Thymus (tissue), 11 donors: ENCODE measurements at regions not wholly inside any gene's neighbourhood (a gene's known extent, or its start where the extent isn't known, plus 50 kb on each side); places are given as distances from the start of the nearest gene placed in this dataset.

Source experiments
- DNase-seq, 9 donors: peaks; one replicate each; pipeline ENCODE4 v3.0.0-alpha.2; 2013; ENCODE audit warnings: low spot score in 9 of 9, low read depth in 6 of 9, missing footprints in 1 of 9
- H3K27ac ChIP-seq, 2 donors: one replicate each; pipeline ENCODE4 v1.5.1; 2013; ENCODE audit warnings: control low read depth in 1 of 2, low read depth in 1 of 2, low read length in 1 of 2, mild to moderate bottlenecking in 1 of 2, moderate library complexity in 1 of 2
- H3K27me3 ChIP-seq, 2 donors: one replicate each; pipeline ENCODE4 v1.5.1; 2013; ENCODE audit warnings: low read length in 1 of 2; ENCODE audit not compliant: control insufficient read depth in 2 of 2, insufficient read depth in 1 of 2
- H3K36me3 ChIP-seq, 2 donors: one replicate each; pipeline ENCODE4 v1.5.1; 2013; ENCODE audit warnings: low read length in 1 of 2, mild to moderate bottlenecking in 1 of 2, moderate library complexity in 1 of 2; ENCODE audit not compliant: control insufficient read depth in 2 of 2, insufficient read depth in 2 of 2
- H3K4me1 ChIP-seq, 2 donors: one replicate each; pipeline ENCODE4 v1.5.1; 2013; ENCODE audit warnings: low read length in 2 of 2; ENCODE audit not compliant: control insufficient read depth in 2 of 2, insufficient read depth in 2 of 2
- H3K4me3 ChIP-seq, 2 donors: one replicate each; pipeline ENCODE4 v1.5.1; 2013; ENCODE audit warnings: low read length in 2 of 2, control low read depth in 1 of 2, mild to moderate bottlenecking in 1 of 2
- H3K9me3 ChIP-seq, 2 donors: one replicate each; pipeline ENCODE4 v1.5.1; 2013; ENCODE audit warnings: low read length in 1 of 2, mild to moderate bottlenecking in 1 of 2; ENCODE audit not compliant: control insufficient read depth in 2 of 2, insufficient read depth in 1 of 2
- WGBS: extraction: QIAGEN DNeasy Blood & Tissue Kit; methylation state at CpG from one replicate; pipeline ENCODE4 v1.1.7; 2013; 5-methylcytosine and 5-hydroxymethylcytosine counted together
- donor health status: healthy.

- no peak for DNase-seq
- Histone ChIP-seq H3K36me3 (no peaks in the 10 kb centered on the region), H3K4me1 (no peaks in the 10 kb centered on the region), H3K27me3 (no peaks in the 10 kb centered on the region), H3K4me3 (no peak overlapping the region), H3K27ac (no peak overlapping the region), H3K9me3 (no peaks in the 10 kb centered on the region)
- 96% methylated on average over 11 of the region's 11 CpGs for WGBS
These were observed 118.5 kb upstream of the NGF start for GRCh38 chr1:115456441-115456961.

- Histone ChIP-seq H3K36me3 (no peaks in the 10 kb centered on the region), H3K9me3 (no peaks in the 10 kb centered on the region), H3K27ac (no peak overlapping the region), H3K27me3 (no peaks in the 10 kb centered on the region), H3K4me1 (no peaks in the 10 kb centered on the region), H3K4me3 (no peak overlapping the region)
- 95% methylated on average over 13 of the region's 13 CpGs for WGBS
- no peak for DNase-seq
These were observed 116.9 kb upstream of the NGF start for GRCh38 chr1:115454837-115455511.

GRCh38 chr1:115453666-115454065, 115.6 kb upstream of the NGF start:
- Histone ChIP-seq H3K27me3 (no peaks in the 10 kb centered on the region), H3K9me3 (no peaks in the 10 kb centered on the region), H3K4me3 (no peak overlapping the region), H3K4me1 (no peaks in the 10 kb centered on the region), H3K27ac (no peak overlapping the region), H3K36me3 (no peaks in the 10 kb centered on the region)
- no peak for DNase-seq
- 99% methylated on average over 2 of the region's 2 CpGs for WGBS

GRCh38 chr1:115452600-115453329, 114.7 kb upstream of the NGF start:
- H3K9me3 ChIP-seq = no peaks in the 10 kb centered on the region
- H3K4me3 ChIP-seq = no peak overlapping the region
- no peaks in the 10 kb centered on the region for H3K36me3 ChIP-seq
- H3K4me1 ChIP-seq = no peaks in the 10 kb centered on the region
- no peaks in the 10 kb centered on the region for H3K27me3 ChIP-seq
- no peak for DNase-seq
- 97% methylated on average over 6 of the region's 6 CpGs for WGBS
- no peak overlapping the region for H3K27ac ChIP-seq

- DNase-seq = no peak
- Histone ChIP-seq H3K4me3 (no peak overlapping the region), H3K4me1 (no peaks in the 10 kb centered on the region), H3K27ac (no peak overlapping the region), H3K36me3 (no peaks in the 10 kb centered on the region), H3K27me3 (no peaks in the 10 kb centered on the region), H3K9me3 (no peaks in the 10 kb centered on the region)
- 92% methylated on average over 6 of the region's 6 CpGs for WGBS
These were observed 112.5 kb upstream of the NGF start for GRCh38 chr1:115450501-115451040.

GRCh38 chr1:115448282-115449044, 110.4 kb upstream of the NGF start:
- Histone ChIP-seq H3K9me3 (no peaks in the 10 kb centered on the region), H3K27ac (no peak overlapping the region), H3K27me3 (no peaks in the 10 kb centered on the region), H3K4me3 (no peak overlapping the region), H3K4me1 (no peaks in the 10 kb centered on the region), H3K36me3 (no peaks in the 10 kb centered on the region)
- no peak for DNase-seq
- WGBS = 98% methylated on average over 5 of the region's 5 CpGs

GRCh38 chr1:115447672-115448071, 109.6 kb upstream of the NGF start:
- Histone ChIP-seq H3K4me1 (no peaks in the 10 kb centered on the region), H3K27me3 (no peaks in the 10 kb centered on the region), H3K9me3 (no peaks in the 10 kb centered on the region), H3K4me3 (no peak overlapping the region), H3K27ac (no peak overlapping the region), H3K36me3 (no peaks in the 10 kb centered on the region)
- WGBS = 91% methylated on average over 3 of the region's 3 CpGs
- DNase-seq = no peak

- Histone ChIP-seq H3K9me3 (no peaks in the 10 kb centered on the region), H3K4me3 (no peak overlapping the region), H3K36me3 (no peaks in the 10 kb centered on the region), H3K4me1 (no peaks in the 10 kb centered on the region), H3K27ac (no peak overlapping the region), H3K27me3 (no peaks in the 10 kb centered on the region)
- no peak for DNase-seq
These were observed 107.0 kb upstream of the NGF start for GRCh38 chr1:115445090-115445489.

- no peak overlapping the region for H3K27ac ChIP-seq
- WGBS = over 99% methylated on average over 2 of the region's 2 CpGs
- no peaks in the 10 kb centered on the region for H3K9me3 ChIP-seq
- H3K27me3 ChIP-seq = no peaks in the 10 kb centered on the region
- no peaks in the 10 kb centered on the region for H3K4me1 ChIP-seq
- DNase-seq = no peak
- no peaks in the 10 kb centered on the region for H3K36me3 ChIP-seq
- no peak overlapping the region for H3K4me3 ChIP-seq
These were observed 102.7 kb upstream of the NGF start for GRCh38 chr1:115440733-115441132.
